Breast epithelium (tissue), 3 donors: ENCODE measurements at regions not wholly inside any gene's neighbourhood (a gene's known extent, or its start where the extent isn't known, plus 50 kb on each side); places are given as distances from the start of the nearest gene placed in this dataset.

Experiments used
- POLR2A ChIP-seq: fragments of 450-650 bp; IDR thresholded peaks from one replicate; pipeline ENCODE4 v1.6.1; 2016; ENCODE audit warnings: antibody characterized with exemption, mild to moderate bottlenecking, moderate library complexity
- POLR2AphosphoS5 ChIP-seq, 3 donors: sonication (generic); formaldehyde crosslinking; IDR thresholded peaks; one replicate each; pipeline ENCODE4 v1.6.1; 2017; ENCODE audit warnings: antibody characterized with exemption in 3 of 3
- TF ChIP-seq, protein P1 (sequence below), 3 donors: fragments of 450-650 bp; IDR thresholded peaks; one replicate each; pipeline ENCODE4 v1.5.1; 2016 to 2017; ENCODE audit warnings: antibody characterized with exemption in 3 of 3, mild to moderate bottlenecking in 3 of 3, moderate library complexity in 3 of 3

DNA sequence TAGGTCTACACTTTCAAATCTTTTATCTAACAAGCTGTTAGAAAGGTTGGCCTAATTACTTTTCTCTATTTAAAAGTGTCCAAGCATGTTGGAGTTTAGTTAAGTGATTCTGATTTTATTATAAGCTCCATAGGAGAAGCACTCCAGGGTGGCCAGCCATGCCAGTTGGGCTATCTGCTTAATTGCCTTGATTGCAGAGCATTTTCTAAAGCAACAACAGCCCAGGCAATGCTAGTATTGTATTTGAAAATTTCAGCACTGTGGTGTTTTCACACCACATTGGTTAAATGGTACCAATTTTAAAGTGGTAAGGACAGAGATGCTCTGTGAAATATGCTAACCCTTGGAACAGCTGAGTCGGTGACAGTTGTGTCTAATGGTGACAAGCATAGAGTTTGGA lies 510.5 kb upstream of the CDH8 start:
- TF ChIP-seq, protein P1, sequence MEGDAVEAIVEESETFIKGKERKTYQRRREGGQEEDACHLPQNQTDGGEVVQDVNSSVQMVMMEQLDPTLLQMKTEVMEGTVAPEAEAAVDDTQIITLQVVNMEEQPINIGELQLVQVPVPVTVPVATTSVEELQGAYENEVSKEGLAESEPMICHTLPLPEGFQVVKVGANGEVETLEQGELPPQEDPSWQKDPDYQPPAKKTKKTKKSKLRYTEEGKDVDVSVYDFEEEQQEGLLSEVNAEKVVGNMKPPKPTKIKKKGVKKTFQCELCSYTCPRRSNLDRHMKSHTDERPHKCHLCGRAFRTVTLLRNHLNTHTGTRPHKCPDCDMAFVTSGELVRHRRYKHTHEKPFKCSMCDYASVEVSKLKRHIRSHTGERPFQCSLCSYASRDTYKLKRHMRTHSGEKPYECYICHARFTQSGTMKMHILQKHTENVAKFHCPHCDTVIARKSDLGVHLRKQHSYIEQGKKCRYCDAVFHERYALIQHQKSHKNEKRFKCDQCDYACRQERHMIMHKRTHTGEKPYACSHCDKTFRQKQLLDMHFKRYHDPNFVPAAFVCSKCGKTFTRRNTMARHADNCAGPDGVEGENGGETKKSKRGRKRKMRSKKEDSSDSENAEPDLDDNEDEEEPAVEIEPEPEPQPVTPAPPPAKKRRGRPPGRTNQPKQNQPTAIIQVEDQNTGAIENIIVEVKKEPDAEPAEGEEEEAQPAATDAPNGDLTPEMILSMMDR (IDR thresholded peaks at IDR 0.05) = no peak
- TF ChIP-seq POLR2AphosphoS5 (IDR thresholded peaks at IDR 0.05) (no peak), POLR2A (no peak)
